Activated CD4-positive, alpha-beta T cell treated with anti-CD3 and anti-CD28 coated beads, Interleukin-2, amount 10 ng/mL, durations not matched to agents 7 days and 5 days (primary cell): ENCODE measurements at regions not wholly inside any gene's neighbourhood (a gene's known extent, or its start where the extent isn't known, plus 50 kb on each side); places are given as distances from the start of the nearest gene placed in this dataset.
"Not testable (repeated sequence)": the region's sequence is repeated elsewhere in the genome, so short reads cannot be mapped to it uniquely, and the experiment has no call there.

ENCODE experiments used
- CTCF ChIA-PET: fragments of 350-600 bp; sonication (Branson Sonifier 250); formaldehyde crosslinking; loops from one replicate; lab custom pipeline; 2021; ENCODE audit warnings: antibody characterized with exemption; lab: Charles Lee
- POLR2A ChIA-PET: fragments of 350-600 bp; sonication (Branson Sonifier 250); formaldehyde crosslinking; loops from one replicate; lab custom pipeline; 2021; ENCODE audit warnings: antibody characterized with exemption; lab: Charles Lee
- DNase-seq: peaks from one replicate; pipeline ENCODE4 v3.0.0-alpha.2; 2020
- H3K27ac Mint-ChIP-seq: one replicate; pipeline ENCODE4 v1.8.0; 2021; ENCODE audit warnings: mild to moderate bottlenecking, moderate library complexity, mixed read lengths
- H3K27me3 Mint-ChIP-seq: one replicate; pipeline ENCODE4 v1.8.0; 2021; ENCODE audit warnings: mixed read lengths
- H3K36me3 Mint-ChIP-seq: one replicate; pipeline ENCODE4 v1.8.0; 2021; ENCODE audit warnings: low read depth, mixed read lengths
- H3K4me1 Mint-ChIP-seq: one replicate; pipeline ENCODE4 v1.8.0; 2021; ENCODE audit warnings: mixed read lengths
- H3K4me3 Mint-ChIP-seq: one replicate; pipeline ENCODE4 v1.8.0; 2021; ENCODE audit warnings: mild to moderate bottlenecking, moderate library complexity, mixed read lengths
- H3K9me3 Mint-ChIP-seq: one replicate; pipeline ENCODE4 v1.8.0; 2021; ENCODE audit warnings: mixed read lengths

DNA sequence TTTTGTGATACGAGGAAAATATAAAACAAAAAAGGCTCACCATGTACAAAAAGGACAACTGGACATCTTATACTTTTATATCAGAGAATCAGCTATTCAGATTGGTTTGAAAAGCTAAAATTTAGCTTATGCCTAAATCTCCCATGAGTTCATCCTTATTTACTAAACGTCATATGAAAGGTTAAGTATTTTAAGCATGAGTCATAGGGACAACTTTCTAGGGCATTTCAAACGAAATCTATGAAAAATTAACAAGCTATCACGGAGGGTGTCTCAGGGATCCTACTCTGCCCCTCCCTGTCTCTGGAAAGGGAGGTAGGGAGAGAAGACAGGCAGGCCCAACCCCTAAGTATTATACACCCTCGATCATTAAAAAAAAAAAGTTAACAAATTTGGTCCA lies 124.1 kb upstream of the LOC128125822 start:
- no peaks in the 10 kb centered on the region for H3K9me3 Mint-ChIP-seq
- H3K27ac Mint-ChIP-seq = no peak overlapping the region
- POLR2A ChIA-PET = no interaction called here

GRCh38 chr6:63449714-63450113 lies 122.6 kb upstream of the LOC128125822 start:
- H3K4me1 Mint-ChIP-seq = no peaks in the 10 kb centered on the region
- ChIA-PET POLR2A (no interaction called here), CTCF (no interaction called here)
- no peak for DNase-seq
- no peak overlapping the region for H3K27ac Mint-ChIP-seq
- peaks cover 2% of the 10 kb centered on the region for H3K27me3 Mint-ChIP-seq
- no peaks in the 10 kb centered on the region for H3K36me3 Mint-ChIP-seq
- no peak overlapping the region for H3K4me3 Mint-ChIP-seq
- H3K9me3 Mint-ChIP-seq = no peaks in the 10 kb centered on the region

More for the DNA sequence above, 124.1 kb upstream of the LOC128125822 start:
- H3K36me3 Mint-ChIP-seq = no peaks in the 10 kb centered on the region
- peaks cover 2% of the 10 kb centered on the region for H3K27me3 Mint-ChIP-seq
- H3K4me3 Mint-ChIP-seq = no peak overlapping the region
- no peaks in the 10 kb centered on the region for H3K4me1 Mint-ChIP-seq
- CTCF ChIA-PET = no interaction called here
- DNase-seq = no peak

DNA sequence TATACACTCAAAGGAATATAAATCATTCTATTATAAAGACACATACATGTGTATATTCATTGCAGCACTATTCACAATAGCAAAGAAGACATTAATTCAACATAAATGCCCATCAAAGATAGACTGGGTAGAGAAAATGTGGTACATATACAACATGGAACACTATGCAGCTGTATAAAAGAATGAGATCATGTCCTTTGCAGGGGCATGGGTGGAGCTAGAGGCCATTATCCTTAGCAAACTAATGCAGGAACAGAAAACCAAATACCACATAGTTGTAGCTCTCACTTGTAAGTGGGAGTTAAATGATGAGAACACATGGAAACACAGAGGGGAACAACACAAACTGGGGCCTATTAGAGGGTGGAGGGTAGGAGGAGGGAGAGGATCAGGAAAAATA lies 121.0 kb upstream of the LOC128125822 start:
- CTCF ChIA-PET = interaction anchor here (0.7 kb wide), 1 partner anchor 106 kb away, joined by 3 read pairs; no protein-coding TSS in a partner anchor
- H3K27ac Mint-ChIP-seq = no peak overlapping the region
- H3K36me3 Mint-ChIP-seq = no peaks in the 10 kb centered on the region
- peaks cover 2% of the 10 kb centered on the region for H3K27me3 Mint-ChIP-seq
- H3K9me3 Mint-ChIP-seq = no peaks in the 10 kb centered on the region
- DNase-seq = no peak
- no peak overlapping the region for H3K4me3 Mint-ChIP-seq
- POLR2A ChIA-PET = no interaction called here
- no peaks in the 10 kb centered on the region for H3K4me1 Mint-ChIP-seq

DNA sequence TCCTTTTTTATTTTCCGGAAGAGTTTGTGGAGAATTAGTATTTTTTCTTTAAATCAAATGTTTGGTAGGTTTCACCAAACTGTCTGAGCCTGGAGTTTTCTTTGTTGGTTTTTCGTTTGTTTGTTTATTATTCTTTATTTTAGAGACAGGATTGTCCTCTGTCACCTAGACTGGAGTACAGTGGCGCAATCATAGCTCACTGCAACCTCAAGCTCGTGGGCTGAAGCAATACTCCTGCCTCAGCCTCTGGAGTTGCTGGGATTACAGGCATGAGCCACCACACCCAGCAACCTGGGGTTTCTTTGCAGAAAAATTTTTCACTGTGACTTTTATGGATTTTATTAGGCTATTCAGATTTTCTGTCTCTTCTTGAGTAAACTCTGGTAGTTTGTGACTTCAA lies 120.2 kb upstream of the LOC128125822 start:
- peaks cover 2% of the 10 kb centered on the region for H3K27me3 Mint-ChIP-seq
- H3K27ac Mint-ChIP-seq = no peak overlapping the region
- no peak for DNase-seq
- ChIA-PET CTCF (no interaction called here), POLR2A (no interaction called here)
- H3K9me3 Mint-ChIP-seq = no peaks in the 10 kb centered on the region
- H3K4me3 Mint-ChIP-seq = no peak overlapping the region
- H3K4me1 Mint-ChIP-seq = no peaks in the 10 kb centered on the region
- no peaks in the 10 kb centered on the region for H3K36me3 Mint-ChIP-seq

- Mint-ChIP-seq H3K27ac (no peak overlapping the region), H3K9me3 (no peaks in the 10 kb centered on the region), H3K4me1 (no peaks in the 10 kb centered on the region), H3K27me3 (peaks cover 3% of the 10 kb centered on the region), H3K4me3 (no peak overlapping the region), H3K36me3 (no peaks in the 10 kb centered on the region)
- POLR2A ChIA-PET = no interaction called here
- no peak for DNase-seq
- CTCF ChIA-PET = no interaction called here
These were observed 115.5 kb upstream of the LOC128125822 start for GRCh38 chr6:63456734-63457133.

GRCh38 chr6:63458480-63459115 lies 113.7 kb upstream of the LOC128125822 start:
- no peak overlapping the region for H3K4me3 Mint-ChIP-seq
- POLR2A ChIA-PET = no interaction called here
- no peak overlapping the region for H3K27ac Mint-ChIP-seq
- no peaks in the 10 kb centered on the region for H3K4me1 Mint-ChIP-seq
- no peak for DNase-seq
- H3K36me3 Mint-ChIP-seq = no peaks in the 10 kb centered on the region
- H3K9me3 Mint-ChIP-seq = no peaks in the 10 kb centered on the region
- CTCF ChIA-PET = no interaction called here
- peaks cover 1% of the 10 kb centered on the region for H3K27me3 Mint-ChIP-seq

- CTCF ChIA-PET = interaction anchor here (0.6 kb wide), 1 partner anchor 327 kb away, joined by 3 read pairs; no protein-coding TSS in a partner anchor
- POLR2A ChIA-PET = no interaction called here
- Mint-ChIP-seq H3K4me3 (no peak overlapping the region), H3K4me1 (no peaks in the 10 kb centered on the region), H3K27ac (no peak overlapping the region), H3K36me3 (no peaks in the 10 kb centered on the region), H3K9me3 (no peaks in the 10 kb centered on the region), H3K27me3 (peaks cover 1% of the 10 kb centered on the region)
- no peak for DNase-seq
These were observed 112.5 kb upstream of the LOC128125822 start for GRCh38 chr6:63459814-63460213.

DNA sequence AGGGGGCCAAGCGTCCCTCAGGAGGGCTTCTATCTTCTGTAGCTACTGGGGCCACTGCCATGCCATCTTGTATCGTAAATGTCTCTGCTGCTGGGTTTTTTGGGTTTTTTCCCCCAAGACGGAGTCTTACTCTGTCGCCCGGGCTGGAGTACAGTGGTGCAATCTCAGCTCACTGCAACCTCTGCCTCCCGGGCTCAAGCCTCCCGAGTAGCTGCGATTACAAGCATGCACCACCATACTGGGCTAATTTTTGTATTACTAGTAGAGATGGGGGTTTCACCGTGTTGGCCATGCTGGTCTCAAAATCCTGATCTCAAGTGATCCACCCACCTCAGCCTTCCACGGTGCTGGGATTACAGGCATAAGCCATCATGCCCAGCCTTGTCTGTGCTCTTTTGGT lies 111.3 kb upstream of the LOC128125822 start:
- ChIA-PET CTCF (no interaction called here), POLR2A (no interaction called here)
- no peaks in the 10 kb centered on the region for H3K9me3 Mint-ChIP-seq
- peaks cover 1% of the 10 kb centered on the region for H3K27me3 Mint-ChIP-seq
- H3K4me3 Mint-ChIP-seq = no peak overlapping the region
- H3K36me3 Mint-ChIP-seq = no peaks in the 10 kb centered on the region
- no peaks in the 10 kb centered on the region for H3K4me1 Mint-ChIP-seq
- DNase-seq = no peak
- no peak overlapping the region for H3K27ac Mint-ChIP-seq

- Mint-ChIP-seq H3K4me1 (no peaks in the 10 kb centered on the region), H3K36me3 (no peaks in the 10 kb centered on the region), H3K27ac (no peak overlapping the region), H3K27me3 (peaks cover 1% of the 10 kb centered on the region), H3K4me3 (no peak overlapping the region), H3K9me3 (no peaks in the 10 kb centered on the region)
- ChIA-PET POLR2A (no interaction called here), CTCF (no interaction called here)
- no peak for DNase-seq
These were observed 108.2 kb upstream of the LOC128125822 start for GRCh38 chr6:63464060-63464459.

DNA sequence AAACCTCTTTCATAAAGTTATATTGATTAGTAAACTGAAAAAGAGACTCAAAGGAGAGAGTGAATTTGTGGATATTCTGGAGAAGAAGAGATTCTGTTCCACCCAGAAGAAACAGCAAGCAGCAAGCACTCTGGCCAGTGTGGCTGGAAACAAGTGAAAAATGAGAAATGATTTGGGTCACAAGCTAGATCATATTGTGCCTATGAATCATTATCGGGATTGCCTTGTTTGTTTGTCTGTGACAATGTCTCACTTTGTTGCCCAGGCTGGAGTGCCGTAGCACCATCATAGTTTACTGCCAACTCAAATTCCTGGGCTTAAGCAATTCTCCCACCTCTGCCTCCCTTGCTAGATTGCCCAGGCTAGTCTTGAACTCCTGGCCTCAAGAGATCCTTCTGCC lies 106.5 kb upstream of the LOC128125822 start:
- no peaks in the 10 kb centered on the region for H3K9me3 Mint-ChIP-seq
- no peaks in the 10 kb centered on the region for H3K36me3 Mint-ChIP-seq
- H3K4me3 Mint-ChIP-seq = no peak overlapping the region
- CTCF ChIA-PET = no interaction called here
- no peak for DNase-seq
- no peaks in the 10 kb centered on the region for H3K27me3 Mint-ChIP-seq
- POLR2A ChIA-PET = interaction anchor here (0.7 kb wide), 1 partner anchor 166 kb away, joined by 3 read pairs; no protein-coding TSS in a partner anchor
- H3K4me1 Mint-ChIP-seq = no peaks in the 10 kb centered on the region
- H3K27ac Mint-ChIP-seq = no peak overlapping the region

DNA sequence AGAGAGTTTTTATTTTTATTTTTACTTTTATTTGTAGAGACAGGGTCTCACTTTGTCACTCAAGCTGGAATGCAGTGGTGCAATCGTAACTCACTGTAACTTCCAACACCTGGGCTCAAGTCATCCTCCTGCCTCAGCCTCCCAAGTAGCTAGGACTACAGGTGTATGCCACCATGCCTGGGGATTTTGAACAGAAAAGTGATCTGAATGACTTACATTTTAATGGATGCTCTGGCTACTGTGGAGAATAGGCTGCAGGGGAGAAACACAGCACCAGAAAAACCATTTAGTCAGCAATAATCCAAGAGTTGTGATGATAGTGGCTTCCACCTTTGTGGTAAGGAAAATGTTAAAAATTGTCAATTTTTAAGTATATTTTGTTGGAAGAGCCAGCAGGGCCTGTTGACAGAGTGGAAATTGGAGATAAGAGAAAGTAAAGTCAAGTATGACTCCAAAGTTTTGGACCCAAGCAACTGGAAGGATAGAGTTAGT lies 106.0 kb upstream of the LOC128125822 start:
- no peaks in the 10 kb centered on the region for H3K27me3 Mint-ChIP-seq
- H3K36me3 Mint-ChIP-seq = no peaks in the 10 kb centered on the region

DNA sequence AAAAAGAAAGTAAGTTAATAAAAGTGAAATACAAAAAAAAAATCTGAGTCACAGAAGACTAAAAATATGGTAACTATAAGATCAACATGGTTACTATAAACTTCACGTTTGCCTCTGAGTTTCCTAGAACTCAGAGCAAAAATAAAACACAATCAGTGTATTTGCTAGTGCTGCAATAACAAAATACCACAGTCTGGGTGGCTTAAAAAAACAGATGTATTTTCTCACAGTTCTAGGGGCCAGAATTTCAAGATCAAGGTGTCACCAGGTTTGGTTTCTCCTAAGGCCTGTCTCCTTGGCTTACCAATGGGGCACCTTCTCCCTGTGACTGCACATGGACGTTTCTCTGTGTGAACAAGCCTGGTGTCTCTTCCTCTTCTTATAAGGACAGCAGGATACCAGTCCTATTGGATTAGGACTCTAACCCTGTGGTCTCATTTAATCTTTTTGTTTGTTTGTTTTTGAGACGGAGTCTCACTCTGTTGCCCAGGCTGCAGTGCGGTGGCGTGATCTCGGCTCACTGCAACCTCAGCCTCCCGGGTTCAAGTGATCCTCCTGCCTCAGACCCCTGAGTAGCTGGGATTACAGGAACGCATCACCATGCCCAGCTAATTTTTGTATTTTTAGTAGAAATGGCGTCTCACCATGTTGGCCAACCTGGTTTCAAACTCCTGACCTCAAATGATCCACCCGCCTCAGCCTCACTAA lies 104.9 kb upstream of the LOC128125822 start:
- Mint-ChIP-seq H3K4me3 (no peak overlapping the region), H3K36me3 (no peaks in the 10 kb centered on the region), H3K4me1 (no peaks in the 10 kb centered on the region), H3K9me3 (no peaks in the 10 kb centered on the region), H3K27me3 (no peaks in the 10 kb centered on the region), H3K27ac (no peak overlapping the region)
- ChIA-PET CTCF (no interaction called here), POLR2A (no interaction called here)
- DNase-seq = no peak

More for the DNA sequence above, 106.0 kb upstream of the LOC128125822 start:
- Mint-ChIP-seq H3K9me3 (no peaks in the 10 kb centered on the region), H3K4me3 (no peak overlapping the region), H3K27ac (no peak overlapping the region), H3K4me1 (no peaks in the 10 kb centered on the region)
- ChIA-PET CTCF (no interaction called here), POLR2A (no interaction called here)
- DNase-seq = no peak

GRCh38 chr6:63471145-63471544 lies 101.1 kb upstream of the LOC128125822 start:
- H3K9me3 Mint-ChIP-seq, DNase-seq, H3K4me3 Mint-ChIP-seq, H3K27ac Mint-ChIP-seq, H3K4me1 Mint-ChIP-seq, H3K27me3 Mint-ChIP-seq, H3K36me3 Mint-ChIP-seq, CTCF ChIA-PET, POLR2A ChIA-PET: not testable (repeated sequence)
